OCI-LY3 (cell line): ENCODE measurements at regions not wholly inside any gene's neighbourhood (a gene's known extent, or its start where the extent isn't known, plus 50 kb on each side); places are given as distances from the start of the nearest gene placed in this dataset.
"Not testable (repeated sequence)": the region's sequence is repeated elsewhere in the genome, so short reads cannot be mapped to it uniquely, and the experiment has no call there.

Source experiments
- H2AFZ ChIP-seq: fragments of 200-600, 300-600 bp; shearing (Covaris generic); 2 replicates; pipeline ENCODE4 v1.6.0; 2014; ENCODE audit warnings: antibody characterized with exemption, low read depth, low read length
- H3K27ac ChIP-seq: fragments of 200-600, 300-600 bp; sonication (generic); 2 replicates; pipeline ENCODE4 v1.5.1; 2014; ENCODE audit warnings: mild to moderate bottlenecking, low read length, moderate library complexity, mixed read lengths
- H3K27me3 ChIP-seq: fragments of 200-600, 300-600 bp; sonication (generic); 2 replicates; pipeline ENCODE4 v1.6.1; 2014; ENCODE audit warnings: low read depth, low read length, mixed read lengths
- H3K36me3 ChIP-seq: fragments of 200-600, 300-600 bp; sonication (generic); replicated peaks from 2 replicates; pipeline ENCODE3; 2014; ENCODE audit warnings: low read depth, low read length, mixed read lengths
- H3K4me1 ChIP-seq: fragments of 300-600, 200-600 bp; sonication (generic); 2 replicates; pipeline ENCODE4 v1.6.1; 2014; ENCODE audit warnings: low read length, mixed read lengths
- H3K4me2 ChIP-seq: fragments of 200-600, 300-600 bp; sonication (generic); 2 replicates; pipeline ENCODE4 v1.6.1; 2014; ENCODE audit warnings: low read length, mixed read lengths
- H3K4me3 ChIP-seq: fragments of 300-600, 200-600 bp; sonication (generic); 2 replicates; pipeline ENCODE4 v1.5.1; 2014; ENCODE audit warnings: antibody characterized with exemption, mild to moderate bottlenecking, low read length, moderate library complexity
- H3K79me2 ChIP-seq: fragments of 300-600, 200-600 bp; shearing (Covaris generic); 2 replicates; pipeline ENCODE4 v1.6.1; 2014; ENCODE audit warnings: mild to moderate bottlenecking, low read length, mixed read lengths
- H3K9ac ChIP-seq: fragments of 300-600, 200-600 bp; shearing (Covaris generic); 2 replicates; pipeline ENCODE4 v1.6.0; 2014; ENCODE audit warnings: mild to moderate bottlenecking, low read length, moderate library complexity
- H3K9me3 ChIP-seq: fragments of 200-600, 300-600 bp; shearing (Covaris generic); 2 replicates; pipeline ENCODE4 v1.6.1; 2014; ENCODE audit warnings: low read length, mixed read lengths; ENCODE audit not compliant: insufficient read depth
- H4K20me1 ChIP-seq: fragments of 200-600, 300-600 bp; sonication (generic); 2 replicates; pipeline ENCODE4 v1.6.1; 2016; ENCODE audit warnings: low read length, mixed read lengths; ENCODE audit not compliant: insufficient read depth
- CTCF ChIP-seq: fragments of 200-600, 300-600 bp; sonication (generic); IDR thresholded peaks from 2 replicates; pipeline ENCODE4 v1.5.1; 2014; ENCODE audit warnings: antibody characterized with exemption, low read length, low read depth
- EZH2phosphoT487 ChIP-seq: fragments of 200-600 bp; shearing (Covaris generic); IDR thresholded peaks from 2 replicates; pipeline ENCODE4 v1.6.1; 2018; ENCODE audit warnings: antibody characterized with exemption, mixed run types, low read depth

DNA sequence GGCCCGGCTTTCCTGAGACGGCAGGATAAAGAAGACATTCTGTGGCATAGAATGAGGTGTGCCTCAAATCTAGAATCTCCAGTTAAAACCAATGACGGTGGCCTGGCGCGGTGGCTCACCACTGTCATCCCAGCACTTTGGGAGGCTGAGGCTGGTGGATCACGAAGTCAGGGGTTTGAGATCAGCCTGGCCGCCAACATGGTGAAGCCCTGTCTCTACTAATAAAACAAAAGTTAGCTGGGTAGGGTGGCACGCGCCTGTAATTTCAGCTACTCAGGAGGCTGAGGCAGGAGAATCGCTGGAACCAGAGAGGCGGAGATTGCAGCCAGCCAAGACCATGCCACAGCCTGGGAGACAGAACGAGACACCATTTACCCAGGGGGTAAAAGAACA lies 193.6 kb downstream of the ALG10 start:
- TF ChIP-seq EZH2phosphoT487 (no peak), CTCF (no peak)
- no peaks in the 10 kb centered on the region for H3K36me3 ChIP-seq
- no peak overlapping the region for H2AFZ ChIP-seq
- H3K9me3 ChIP-seq, result no peaks in the 10 kb centered on the region
- H4K20me1 ChIP-seq, result no peaks in the 10 kb centered on the region
- H3K9ac ChIP-seq, result no peak overlapping the region
- H3K4me3 ChIP-seq, result no peak overlapping the region
- no peak overlapping the region for H3K4me2 ChIP-seq
- H3K79me2 ChIP-seq, result no peaks in the 10 kb centered on the region
- no peaks in the 10 kb centered on the region for H3K27me3 ChIP-seq
- no peaks in the 10 kb centered on the region for H3K4me1 ChIP-seq
- H3K27ac ChIP-seq, result no peak overlapping the region

DNA sequence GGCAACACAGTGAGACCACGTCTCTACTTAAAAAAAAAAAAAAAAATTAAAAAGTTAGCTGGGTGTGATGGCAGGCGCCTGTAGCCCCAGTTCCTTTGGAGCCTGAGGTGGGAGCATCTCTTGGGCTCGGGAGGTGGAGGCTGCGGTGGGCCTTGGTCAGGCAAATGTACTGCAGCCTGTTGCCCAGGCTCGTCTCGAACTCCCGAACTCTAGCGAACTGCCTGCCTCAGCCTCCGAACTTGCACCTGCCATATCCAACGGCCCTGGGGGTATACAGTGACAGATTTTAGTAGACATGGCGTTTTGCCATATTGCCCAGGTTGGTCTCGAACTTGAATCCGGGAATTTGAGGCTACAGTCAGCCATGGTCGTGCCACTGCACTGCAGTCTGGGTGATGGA lies 195.4 kb downstream of the ALG10 start:
- Histone ChIP-seq H4K20me1 (no peaks in the 10 kb centered on the region), H3K79me2 (no peaks in the 10 kb centered on the region), H3K27me3 (no peaks in the 10 kb centered on the region), H3K4me1 (no peaks in the 10 kb centered on the region), H3K27ac (no peak overlapping the region), H3K4me2 (no peak overlapping the region), H3K9ac (no peak overlapping the region), H2AFZ (no peak overlapping the region), H3K4me3 (no peak overlapping the region), H3K9me3 (no peaks in the 10 kb centered on the region), H3K36me3 (no peaks in the 10 kb centered on the region)
- TF ChIP-seq EZH2phosphoT487 (no peak), CTCF (no peak)

DNA sequence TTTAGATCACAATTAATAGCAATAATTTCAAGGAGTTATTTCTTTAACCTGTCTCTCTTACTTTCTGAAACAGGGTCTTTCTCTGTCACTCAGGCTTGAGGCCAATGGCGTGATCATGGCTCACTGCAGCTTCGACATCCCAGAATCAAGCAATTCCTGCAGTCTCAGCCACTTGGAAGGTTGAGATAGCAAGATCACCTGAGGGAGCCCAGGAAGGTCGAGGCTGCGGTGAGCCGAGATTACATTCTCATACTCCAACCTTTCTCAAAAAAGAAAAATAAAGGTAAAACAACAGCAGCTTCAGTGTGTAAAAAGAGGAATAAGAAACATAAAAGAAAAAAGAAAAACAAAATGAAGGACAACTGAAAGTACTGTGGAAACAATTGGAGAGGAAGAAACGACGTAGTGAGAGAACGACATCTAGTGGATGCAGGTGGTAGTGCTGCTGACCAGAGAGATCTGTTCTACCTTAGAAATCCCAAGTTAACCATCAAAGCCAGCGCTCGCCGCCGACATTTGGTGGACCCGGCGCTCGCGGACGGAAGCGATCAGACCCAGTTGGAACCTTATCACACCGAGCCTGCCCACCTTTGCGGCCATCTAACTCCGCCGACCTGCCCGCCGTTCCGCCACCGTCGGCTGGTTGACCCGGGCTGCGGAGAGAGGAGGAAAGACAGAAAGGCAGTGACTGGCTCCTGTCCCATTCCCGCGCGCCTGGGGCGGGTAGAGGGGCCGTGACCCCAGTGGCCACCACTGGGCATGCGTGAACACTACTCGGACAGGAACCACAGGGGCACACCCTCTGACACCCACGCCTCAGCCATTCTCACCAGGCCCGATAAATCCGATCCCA lies 196.1 kb downstream of the ALG10 start:
- Histone ChIP-seq H3K36me3 (no peaks in the 10 kb centered on the region), H3K9ac (no peak overlapping the region), H3K4me3 (no peak overlapping the region; the same call in 1 of the 2 replicates), H4K20me1 (no peaks in the 10 kb centered on the region), H3K79me2 (no peaks in the 10 kb centered on the region), H3K9me3 (no peaks in the 10 kb centered on the region), H3K27ac (no peak overlapping the region), H2AFZ (0 out of 2 replicates have a peak overlapping the region, but pooled peaks have one; percentile 41), H3K4me1 (no peaks in the 10 kb centered on the region), H3K4me2 (peak overlapping the region; percentile 29; the same call in 1 of the 2 replicates), H3K27me3 (no peaks in the 10 kb centered on the region)
- TF ChIP-seq EZH2phosphoT487 (no peak), CTCF (peak; percentile 87)

DNA sequence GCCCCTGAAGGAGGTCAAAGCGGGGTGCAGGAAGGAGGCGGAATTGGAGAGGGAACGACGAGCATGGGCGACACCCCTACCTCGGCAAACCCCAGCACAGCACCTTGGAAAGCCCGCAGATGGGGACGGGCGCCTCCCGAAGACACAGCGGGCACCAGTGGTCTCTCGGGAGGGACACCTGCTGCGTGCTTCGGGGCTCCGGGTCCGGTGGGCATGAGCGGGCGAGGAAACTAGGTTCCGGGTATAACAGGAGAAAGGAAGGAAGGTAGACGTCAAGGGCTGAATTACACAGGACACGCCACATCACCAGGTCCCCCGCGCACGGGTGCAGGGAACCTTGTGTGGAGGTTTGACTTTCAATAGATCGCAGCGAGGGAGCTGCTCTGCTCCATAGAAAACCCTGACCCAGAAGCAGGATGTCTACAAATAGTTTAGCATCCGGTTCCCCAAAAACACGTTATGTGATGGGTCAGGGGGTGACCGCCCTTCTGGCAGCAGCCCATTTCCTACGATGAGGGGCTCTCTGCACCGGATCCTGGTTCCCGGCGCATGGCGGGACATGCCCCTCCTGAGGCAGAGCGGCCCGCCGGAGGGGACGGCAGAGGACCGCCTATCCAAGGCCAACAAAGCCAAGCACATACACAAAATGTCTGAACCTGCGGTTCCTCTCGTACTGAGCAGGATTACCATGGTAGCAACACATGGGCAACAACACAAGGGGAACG lies 196.9 kb downstream of the ALG10 start:
- no peaks in the 10 kb centered on the region for H3K27me3 ChIP-seq
- no peaks in the 10 kb centered on the region for H3K36me3 ChIP-seq
- TF ChIP-seq EZH2phosphoT487 (no peak), CTCF (no peak)
- H3K4me2 ChIP-seq, result no peak overlapping the region
- no peaks in the 10 kb centered on the region for H4K20me1 ChIP-seq
- no peak overlapping the region for H3K9ac ChIP-seq
- H3K4me3 ChIP-seq, result no peak overlapping the region
- H2AFZ ChIP-seq, result no peak overlapping the region
- no peaks in the 10 kb centered on the region for H3K79me2 ChIP-seq
- H3K27ac ChIP-seq, result no peak overlapping the region
- H3K4me1 ChIP-seq, result no peaks in the 10 kb centered on the region
- no peaks in the 10 kb centered on the region for H3K9me3 ChIP-seq

DNA sequence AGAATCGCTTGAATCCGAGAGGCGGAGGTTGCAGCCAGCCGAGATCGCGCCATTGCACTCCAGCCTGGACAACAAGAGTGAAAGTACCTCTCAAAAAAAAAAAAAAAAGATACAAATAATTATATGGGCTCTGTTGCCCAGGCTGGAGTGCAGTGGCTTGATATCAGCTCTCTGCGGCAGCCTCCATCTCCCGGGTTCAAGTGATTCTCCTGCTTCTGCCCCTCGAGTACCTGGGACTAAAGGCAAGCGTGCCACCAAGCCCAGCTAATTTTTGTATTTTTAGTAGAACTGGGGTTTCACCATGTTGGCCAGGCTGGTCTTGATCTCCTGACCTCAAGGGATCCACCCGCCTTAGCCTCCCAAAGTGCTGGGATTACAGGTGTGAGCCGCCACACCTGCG lies 197.8 kb downstream of the ALG10 start:
- H4K20me1 ChIP-seq, H3K4me3 ChIP-seq, H3K36me3 ChIP-seq, H3K4me1 ChIP-seq, H3K9me3 ChIP-seq, H3K9ac ChIP-seq, H3K79me2 ChIP-seq, H3K27ac ChIP-seq, H3K4me2 ChIP-seq, H3K27me3 ChIP-seq, H2AFZ ChIP-seq: not testable (repeated sequence)
